Rectal smooth muscle tissue (tissue), 1 donor: ENCODE measurements at regions not wholly inside any gene's neighbourhood (a gene's known extent, or its start where the extent isn't known, plus 50 kb on each side); places are given as distances from the start of the nearest gene placed in this dataset.

Source experiments
- H3K27ac ChIP-seq: one replicate; pipeline ENCODE4 v1.7.0; 2013; ENCODE audit warnings: low read depth, low read length, inconsistent platforms
- H3K27me3 ChIP-seq: one replicate; pipeline ENCODE4 v1.7.0; 2013; ENCODE audit warnings: low read length; ENCODE audit not compliant: control insufficient read depth, insufficient read depth
- H3K36me3 ChIP-seq: one replicate; pipeline ENCODE4 v1.7.0; 2013; ENCODE audit warnings: low read length; ENCODE audit not compliant: control insufficient read depth, insufficient read depth
- H3K4me1 ChIP-seq: one replicate; pipeline ENCODE4 v1.7.0; 2013; ENCODE audit warnings: low read length; ENCODE audit not compliant: control insufficient read depth, insufficient read depth
- H3K4me3 ChIP-seq: one replicate; pipeline ENCODE4 v1.7.0; 2013; ENCODE audit warnings: low read length
- H3K9ac ChIP-seq: one replicate; pipeline ENCODE4 v1.7.0; 2013; ENCODE audit warnings: low read length

- no peak overlapping the region for H3K27ac ChIP-seq
- no peaks in the 10 kb centered on the region for H3K4me1 ChIP-seq
- H3K27me3 ChIP-seq: no peaks in the 10 kb centered on the region
- H3K4me3 ChIP-seq: no peak overlapping the region
- no peaks in the 10 kb centered on the region for H3K36me3 ChIP-seq
- H3K9ac ChIP-seq: no peak overlapping the region
These were observed 369.6 kb upstream of the MAF start for GRCh38 chr16:79970087-79970486.

- Histone ChIP-seq H3K27me3 (no peaks in the 10 kb centered on the region), H3K4me1 (no peaks in the 10 kb centered on the region), H3K27ac (no peak overlapping the region), H3K4me3 (no peak overlapping the region), H3K36me3 (no peaks in the 10 kb centered on the region), H3K9ac (no peak overlapping the region)
These were observed 368.9 kb upstream of the MAF start for GRCh38 chr16:79969458-79969857.

GRCh38 chr16:79966226-79966625 is 365.7 kb upstream of the MAF start:
- no peaks in the 10 kb centered on the region for H3K4me1 ChIP-seq
- H3K36me3 ChIP-seq: no peaks in the 10 kb centered on the region
- no peak overlapping the region for H3K27ac ChIP-seq

DNA sequence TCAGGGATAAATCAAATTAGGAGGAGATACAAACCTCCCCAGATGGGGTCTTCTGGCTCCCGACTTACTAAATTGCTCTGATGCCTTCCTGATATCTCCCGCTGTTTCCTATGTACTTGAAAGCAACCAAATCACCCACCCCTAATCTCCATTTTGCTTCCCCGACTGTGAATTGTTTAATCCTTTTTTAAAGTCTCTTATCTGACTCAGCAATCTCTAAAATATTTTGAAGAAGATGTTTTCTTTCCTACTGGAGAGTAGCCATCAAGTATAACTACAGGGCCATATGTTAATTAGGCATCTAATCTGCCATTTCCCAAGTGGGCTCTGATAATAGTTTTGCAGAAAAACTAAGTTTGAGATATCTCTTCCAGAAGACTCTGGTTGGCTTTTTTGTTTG is 365.2 kb upstream of the MAF start:
- H3K27me3 ChIP-seq: no peaks in the 10 kb centered on the region
- H3K27ac ChIP-seq: no peak overlapping the region
- no peaks in the 10 kb centered on the region for H3K4me1 ChIP-seq
- H3K4me3 ChIP-seq: no peak overlapping the region
- no peak overlapping the region for H3K9ac ChIP-seq
- H3K36me3 ChIP-seq: no peaks in the 10 kb centered on the region

More at GRCh38 chr16:79966226-79966625, 365.7 kb upstream of the MAF start:
- no peak overlapping the region for H3K9ac ChIP-seq
- H3K4me3 ChIP-seq: no peak overlapping the region
- no peaks in the 10 kb centered on the region for H3K27me3 ChIP-seq

DNA sequence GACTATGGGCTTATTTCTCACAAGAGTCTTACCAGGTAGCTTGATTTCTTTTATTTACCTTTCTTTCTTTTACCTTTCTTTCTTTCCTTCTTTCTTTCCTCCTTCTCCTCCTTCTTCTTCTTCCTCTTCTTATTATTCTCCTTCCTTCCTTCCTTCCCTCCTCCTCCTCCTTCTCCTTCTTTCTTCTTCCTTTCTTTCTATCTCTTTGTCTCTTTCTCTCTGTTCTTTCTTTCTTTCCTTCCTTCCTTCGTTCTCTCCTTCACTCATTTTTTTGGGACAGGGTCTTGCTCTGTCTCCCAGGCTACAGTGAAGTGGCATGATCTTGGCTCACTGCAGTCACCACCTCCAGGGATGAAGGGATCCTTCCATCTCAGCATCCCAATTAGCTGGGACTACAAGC is 363.6 kb upstream of the MAF start:
- no peaks in the 10 kb centered on the region for H3K36me3 ChIP-seq
- no peaks in the 10 kb centered on the region for H3K27me3 ChIP-seq
- H3K4me1 ChIP-seq: no peaks in the 10 kb centered on the region
- no peak overlapping the region for H3K4me3 ChIP-seq
- H3K27ac ChIP-seq: no peak overlapping the region
- H3K9ac ChIP-seq: no peak overlapping the region

- H3K27ac ChIP-seq: no peak overlapping the region
- no peaks in the 10 kb centered on the region for H3K4me1 ChIP-seq
- no peaks in the 10 kb centered on the region for H3K36me3 ChIP-seq
- H3K4me3 ChIP-seq: no peak overlapping the region
- no peak overlapping the region for H3K9ac ChIP-seq
- no peaks in the 10 kb centered on the region for H3K27me3 ChIP-seq
These were observed 362.4 kb upstream of the MAF start for GRCh38 chr16:79962962-79963361.

DNA sequence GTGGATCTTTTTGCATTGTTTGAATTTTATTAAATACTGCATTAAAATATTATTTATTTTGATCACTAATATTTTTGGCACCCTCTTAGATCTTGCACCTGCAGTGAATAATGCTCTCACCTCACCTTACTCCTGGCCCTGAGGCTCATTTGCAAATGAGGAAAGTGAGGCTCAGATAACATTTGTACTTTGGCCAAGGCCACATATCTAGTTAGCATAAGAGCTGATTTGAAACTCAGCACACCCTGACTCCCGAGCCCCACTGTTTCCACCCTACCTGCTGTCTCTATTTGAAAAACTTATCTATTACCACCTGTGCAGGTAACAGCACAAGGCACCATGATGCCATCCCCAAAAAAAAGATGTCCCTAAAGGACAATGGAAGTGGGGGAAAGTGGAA is 358.7 kb upstream of the MAF start:
- H3K4me3 ChIP-seq: no peak overlapping the region
- H3K9ac ChIP-seq: no peak overlapping the region
- H3K36me3 ChIP-seq: no peaks in the 10 kb centered on the region
- no peaks in the 10 kb centered on the region for H3K4me1 ChIP-seq
- no peak overlapping the region for H3K27ac ChIP-seq
- no peaks in the 10 kb centered on the region for H3K27me3 ChIP-seq

DNA sequence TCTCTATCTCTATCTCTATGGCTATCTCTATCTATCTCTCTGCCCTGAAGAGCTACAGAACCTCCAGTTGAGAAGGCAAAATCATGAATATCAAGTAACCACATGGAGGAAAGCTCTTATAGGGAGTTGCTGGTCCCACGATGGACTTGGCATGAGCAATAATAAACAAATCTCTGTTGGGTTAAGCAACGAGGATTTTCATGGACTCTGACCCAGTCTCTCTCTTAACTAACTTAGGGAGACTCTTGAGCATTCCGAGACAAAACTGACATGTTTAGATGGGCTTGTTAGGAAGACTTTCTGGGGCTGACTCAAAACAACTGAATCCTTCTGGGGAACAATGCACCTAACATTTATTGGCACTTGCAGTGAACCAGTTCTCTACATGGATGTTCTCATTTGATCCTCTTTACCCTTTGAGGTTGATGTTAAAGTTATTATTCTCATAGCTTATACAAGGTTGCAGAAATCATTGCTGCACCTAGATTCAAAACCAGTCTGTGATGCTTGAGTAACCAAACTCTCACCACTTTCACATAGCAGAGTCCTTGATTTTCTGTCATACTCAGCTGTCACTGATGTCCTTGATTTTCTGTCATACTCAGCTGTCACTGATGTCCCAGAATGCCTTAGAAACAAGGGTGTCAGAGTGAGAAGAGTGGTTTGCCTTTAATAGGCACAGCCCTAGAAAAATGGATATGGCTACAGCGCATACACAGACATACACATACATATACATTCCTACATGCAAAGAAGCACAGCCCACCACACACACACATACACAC is 354.6 kb upstream of the MAF start:
- no peaks in the 10 kb centered on the region for H3K27me3 ChIP-seq
- H3K4me1 ChIP-seq: no peaks in the 10 kb centered on the region
- no peak overlapping the region for H3K27ac ChIP-seq
- no peak overlapping the region for H3K9ac ChIP-seq
- H3K36me3 ChIP-seq: no peaks in the 10 kb centered on the region
- no peak overlapping the region for H3K4me3 ChIP-seq

DNA sequence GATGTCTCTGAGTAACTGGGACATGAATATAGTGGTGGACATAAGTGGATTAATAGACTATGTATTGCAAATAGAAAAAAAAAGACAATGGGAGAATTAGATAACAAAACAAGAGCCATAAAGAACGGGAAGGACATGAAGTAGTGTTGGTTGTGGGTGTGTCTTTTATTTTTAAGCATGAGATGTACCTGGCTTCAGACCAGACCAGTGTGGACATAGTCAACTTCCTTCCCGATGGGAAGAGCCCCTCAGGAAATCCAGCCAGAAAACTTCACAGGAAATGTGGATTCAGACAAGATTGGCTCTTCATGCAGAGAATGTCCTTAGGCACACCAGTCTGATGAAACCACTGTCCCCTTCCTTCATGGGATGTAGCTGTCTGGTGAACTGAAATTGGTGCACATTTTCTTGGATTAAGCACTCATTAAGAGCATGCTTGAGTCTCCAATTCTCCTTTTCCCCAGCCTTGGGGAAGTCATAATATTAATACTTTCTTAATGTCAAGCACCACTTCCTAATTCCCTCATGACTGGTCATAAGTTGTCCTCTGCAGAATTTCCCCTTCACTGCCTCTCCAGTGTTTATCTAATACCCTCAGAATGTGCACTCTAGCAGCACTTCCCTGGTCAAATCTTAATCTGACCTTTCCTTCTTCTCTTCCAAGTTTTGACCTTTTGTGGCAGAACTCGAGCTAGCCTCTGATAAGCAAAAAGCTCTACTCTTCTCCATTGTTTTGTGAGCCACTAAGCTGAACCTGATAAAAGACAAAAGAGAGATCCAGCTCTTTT is 350.6 kb upstream of the MAF start:
- H3K36me3 ChIP-seq: no peaks in the 10 kb centered on the region
- no peak overlapping the region for H3K4me3 ChIP-seq
- no peak overlapping the region for H3K27ac ChIP-seq
- no peak overlapping the region for H3K9ac ChIP-seq
- no peaks in the 10 kb centered on the region for H3K27me3 ChIP-seq
- no peaks in the 10 kb centered on the region for H3K4me1 ChIP-seq

- H3K27ac ChIP-seq: no peak overlapping the region
- no peaks in the 10 kb centered on the region for H3K27me3 ChIP-seq
- no peak overlapping the region for H3K9ac ChIP-seq
- H3K36me3 ChIP-seq: no peaks in the 10 kb centered on the region
- H3K4me1 ChIP-seq: no peaks in the 10 kb centered on the region
- no peak overlapping the region for H3K4me3 ChIP-seq
These were observed 348.9 kb upstream of the MAF start for GRCh38 chr16:79949417-79949816.

DNA sequence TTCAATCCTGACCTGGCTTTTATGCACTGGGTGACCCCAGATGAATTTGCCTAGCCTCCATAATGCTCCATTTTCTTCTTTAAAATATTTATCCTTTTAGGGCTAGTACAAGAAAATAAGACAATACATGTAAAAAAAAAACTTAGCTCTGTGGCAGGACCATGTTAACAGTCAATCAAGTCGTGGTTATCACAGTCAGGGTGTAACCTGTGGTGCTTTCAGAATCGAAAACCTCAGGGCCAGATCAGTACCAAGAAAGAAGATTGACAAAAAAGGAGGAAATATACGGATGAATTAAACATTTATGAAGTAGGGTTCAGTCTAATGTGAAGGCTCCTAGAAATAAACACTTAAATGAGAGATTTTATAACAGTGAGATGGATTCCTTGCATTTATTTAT is 347.2 kb upstream of the MAF start:
- Histone ChIP-seq H3K4me3 (no peak overlapping the region), H3K9ac (no peak overlapping the region), H3K27ac (no peak overlapping the region), H3K36me3 (no peaks in the 10 kb centered on the region), H3K27me3 (no peaks in the 10 kb centered on the region), H3K4me1 (no peaks in the 10 kb centered on the region)

DNA sequence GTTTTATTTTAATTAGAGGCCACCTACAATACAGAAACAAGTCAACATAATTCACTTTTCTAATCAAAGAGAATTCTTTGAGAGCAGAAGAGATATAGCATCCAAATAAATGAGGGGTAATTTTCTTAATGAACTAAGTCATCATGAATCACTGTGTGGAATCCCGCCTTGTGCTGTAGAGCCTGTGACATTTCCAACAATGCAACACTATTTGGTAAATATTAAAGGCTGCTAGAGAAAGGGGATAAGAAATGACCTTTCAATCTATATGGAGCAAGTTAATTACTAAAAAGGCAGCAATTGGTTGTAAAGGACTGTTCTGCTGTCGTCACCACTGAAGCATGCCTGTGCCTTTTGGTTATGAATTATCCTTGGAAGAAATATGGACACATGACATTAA is 345.7 kb upstream of the MAF start:
- no peaks in the 10 kb centered on the region for H3K4me1 ChIP-seq
- no peaks in the 10 kb centered on the region for H3K36me3 ChIP-seq
- no peak overlapping the region for H3K27ac ChIP-seq
- H3K9ac ChIP-seq: no peak overlapping the region
- H3K4me3 ChIP-seq: no peak overlapping the region
- H3K27me3 ChIP-seq: no peaks in the 10 kb centered on the region

- H3K27ac ChIP-seq: no peak overlapping the region
- H3K27me3 ChIP-seq: no peaks in the 10 kb centered on the region
- no peaks in the 10 kb centered on the region for H3K36me3 ChIP-seq
- no peak overlapping the region for H3K4me3 ChIP-seq
- no peak overlapping the region for H3K9ac ChIP-seq
- no peaks in the 10 kb centered on the region for H3K4me1 ChIP-seq
These were observed 343.2 kb upstream of the MAF start for GRCh38 chr16:79943736-79944135.
